ENCODE measurements at regions not wholly inside any gene's neighbourhood (a gene's known extent, or its start where the extent isn't known, plus 50 kb on each side); places are given as distances from the start of the nearest gene placed in this dataset.

DNA sequence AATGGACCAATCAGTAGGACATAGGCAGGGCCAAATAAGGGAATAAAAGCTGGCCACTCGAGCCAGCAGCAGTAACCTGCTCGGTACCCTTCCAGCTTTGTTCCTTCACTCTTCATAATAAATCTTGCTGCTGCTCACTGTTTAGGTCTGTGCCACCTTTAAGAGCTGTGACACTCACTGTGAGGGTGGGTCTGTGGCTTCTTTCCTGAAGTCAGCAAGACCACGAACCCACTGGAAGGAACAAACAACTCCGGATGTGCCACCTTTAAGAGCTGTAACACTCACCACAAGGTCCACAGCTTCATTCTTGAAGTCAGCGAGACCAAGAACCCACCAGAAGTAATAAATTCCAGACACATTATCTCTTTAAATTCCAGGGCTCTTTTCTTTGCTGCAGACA is 1922.3 kb upstream of the PCDH20 start:
- Histone ChIP-seq H3K27me3 (ENCODE audit: control insufficient read depth in 1 of 2, insufficient read depth in 2 of 2, low read length in 2 of 2) (no peaks in the 10 kb centered on the region), H3K36me3 (ENCODE audit: insufficient read depth, low read length) (no peaks in the 10 kb centered on the region), H3K4me3 (ENCODE audit: low read length) (no peak overlapping the region), H3K4me1 (ENCODE audit: insufficient read depth, low read length) (no peaks in the 10 kb centered on the region), H3K9me3 (ENCODE audit: control insufficient read depth in 1 of 2, insufficient read depth in 1 of 2, low read length in 2 of 2) (peaks cover 0 to 13% of the 10 kb centered on the region in 2 experiments), H3K27ac (ENCODE audit: low read depth in 1 of 2, low read length in 2 of 2) (no peak overlapping the region)
- H3K27ac Mint-ChIP-seq: no peak overlapping the region
- H3K36me3 Mint-ChIP-seq (ENCODE audit: low read depth): no peaks in the 10 kb centered on the region
- ChIA-PET CTCF (no interaction called here), POLR2A (no interaction called here)
- ATAC-seq (ENCODE audit: poor library complexity) (no peak), DNase-seq (no peak)
- intact Hi-C loops (cut with DNase I, micrococcal nuclease): no loop called here
- no peak overlapping the region for H3K4me3 Mint-ChIP-seq
- peaks cover 11% of the 10 kb centered on the region for H3K9me3 Mint-ChIP-seq
- TF ChIP-seq, protein P1, sequence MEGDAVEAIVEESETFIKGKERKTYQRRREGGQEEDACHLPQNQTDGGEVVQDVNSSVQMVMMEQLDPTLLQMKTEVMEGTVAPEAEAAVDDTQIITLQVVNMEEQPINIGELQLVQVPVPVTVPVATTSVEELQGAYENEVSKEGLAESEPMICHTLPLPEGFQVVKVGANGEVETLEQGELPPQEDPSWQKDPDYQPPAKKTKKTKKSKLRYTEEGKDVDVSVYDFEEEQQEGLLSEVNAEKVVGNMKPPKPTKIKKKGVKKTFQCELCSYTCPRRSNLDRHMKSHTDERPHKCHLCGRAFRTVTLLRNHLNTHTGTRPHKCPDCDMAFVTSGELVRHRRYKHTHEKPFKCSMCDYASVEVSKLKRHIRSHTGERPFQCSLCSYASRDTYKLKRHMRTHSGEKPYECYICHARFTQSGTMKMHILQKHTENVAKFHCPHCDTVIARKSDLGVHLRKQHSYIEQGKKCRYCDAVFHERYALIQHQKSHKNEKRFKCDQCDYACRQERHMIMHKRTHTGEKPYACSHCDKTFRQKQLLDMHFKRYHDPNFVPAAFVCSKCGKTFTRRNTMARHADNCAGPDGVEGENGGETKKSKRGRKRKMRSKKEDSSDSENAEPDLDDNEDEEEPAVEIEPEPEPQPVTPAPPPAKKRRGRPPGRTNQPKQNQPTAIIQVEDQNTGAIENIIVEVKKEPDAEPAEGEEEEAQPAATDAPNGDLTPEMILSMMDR (IDR thresholded peaks at IDR 0.05): no peak
- no peaks in the 10 kb centered on the region for H3K4me1 Mint-ChIP-seq (ENCODE audit: low read depth)
- no peaks in the 10 kb centered on the region for H3K27me3 Mint-ChIP-seq

DNA sequence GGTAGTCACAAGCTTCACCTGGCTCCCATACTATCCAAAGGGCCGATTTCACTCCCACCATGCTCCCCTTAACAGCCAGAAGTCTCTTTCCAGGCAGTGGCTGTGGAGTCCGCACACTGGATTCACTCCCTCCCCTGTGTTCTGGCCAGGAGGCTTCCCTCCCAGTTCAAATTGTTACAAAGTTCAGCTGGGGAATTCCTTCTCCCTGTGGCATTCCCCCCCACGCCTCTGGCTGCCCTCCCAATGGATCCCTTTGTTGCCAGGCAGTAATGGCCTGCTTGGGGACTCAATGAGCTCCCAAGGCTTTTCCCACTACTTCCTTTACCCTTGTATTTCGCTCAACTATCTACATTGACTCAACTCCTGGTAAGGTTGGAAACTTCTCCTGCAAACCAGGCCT is 1921.4 kb upstream of the PCDH20 start:
- no peak for ATAC-seq (ENCODE audit: poor library complexity)
- POLR2A ChIA-PET: no interaction called here
- intact Hi-C loops (cut with DNase I, micrococcal nuclease): no loop called here
- Histone ChIP-seq H3K36me3 (ENCODE audit: insufficient read depth, low read length) (no peaks in the 10 kb centered on the region), H3K4me3 (ENCODE audit: low read length) (no peak overlapping the region), H3K27me3 (ENCODE audit: control insufficient read depth in 1 of 2, insufficient read depth in 2 of 2, low read length in 2 of 2) (no peaks in the 10 kb centered on the region), H3K9me3 (ENCODE audit: control insufficient read depth in 1 of 2, insufficient read depth in 1 of 2, low read length in 2 of 2) (peaks cover 0 to 13% of the 10 kb centered on the region in 2 experiments), H3K4me1 (ENCODE audit: insufficient read depth, low read length) (no peaks in the 10 kb centered on the region), H3K27ac (ENCODE audit: low read depth in 1 of 2, low read length in 2 of 2) (no peak overlapping the region)
- no peaks in the 10 kb centered on the region for H3K36me3 Mint-ChIP-seq (ENCODE audit: low read depth)
- no peak overlapping the region for H3K4me3 Mint-ChIP-seq
- TF ChIP-seq, protein P1 (IDR thresholded peaks at IDR 0.05): no peak
- CTCF ChIA-PET: no interaction called here
- H3K4me1 Mint-ChIP-seq (ENCODE audit: low read depth): no peaks in the 10 kb centered on the region
- H3K27ac Mint-ChIP-seq: no peak overlapping the region
- H3K9me3 Mint-ChIP-seq: peaks cover 12% of the 10 kb centered on the region
- no peak for DNase-seq
- H3K27me3 Mint-ChIP-seq: no peaks in the 10 kb centered on the region

DNA sequence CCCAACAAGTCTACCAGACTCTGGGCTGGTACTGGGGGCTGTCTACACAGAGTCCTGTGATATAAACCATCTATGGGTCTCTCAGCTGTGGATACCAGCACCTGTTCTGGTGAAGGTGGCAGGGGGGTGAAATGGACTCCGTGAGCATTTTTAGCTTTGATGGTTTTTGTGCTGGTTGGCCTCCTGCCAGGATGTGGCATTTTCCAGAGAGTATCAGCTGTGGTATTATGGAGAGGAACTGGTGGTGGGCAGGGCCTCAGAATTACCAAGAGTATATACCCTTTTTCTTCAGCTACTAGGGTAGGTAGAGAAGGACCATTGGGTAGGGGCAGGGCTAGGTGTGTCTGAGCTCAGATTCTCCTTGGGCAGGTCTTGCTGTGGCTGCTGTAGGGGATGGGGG is 1920.9 kb upstream of the PCDH20 start:
- H3K27ac ChIP-seq (ENCODE audit: low read depth in 1 of 2, low read length in 2 of 2): no peak overlapping the region
- Mint-ChIP-seq H3K27me3 (no peaks in the 10 kb centered on the region), H3K27ac (no peak overlapping the region), H3K4me3 (no peak overlapping the region), H3K9me3 (peaks cover 12% of the 10 kb centered on the region), H3K4me1 (ENCODE audit: low read depth) (no peaks in the 10 kb centered on the region), H3K36me3 (ENCODE audit: low read depth) (no peaks in the 10 kb centered on the region)
- POLR2A ChIA-PET: no interaction called here
- H3K27me3 ChIP-seq (ENCODE audit: control insufficient read depth in 1 of 2, insufficient read depth in 2 of 2, low read length in 2 of 2): no peaks in the 10 kb centered on the region
- CTCF ChIA-PET: no interaction called here
- no peaks in the 10 kb centered on the region for H3K36me3 ChIP-seq (ENCODE audit: insufficient read depth, low read length)
- intact Hi-C loops (cut with DNase I, micrococcal nuclease): no loop called here
- TF ChIP-seq, protein P1 (IDR thresholded peaks at IDR 0.05): no peak
- peaks cover 0 to 9% of the 10 kb centered on the region in 2 experiments for H3K9me3 ChIP-seq (ENCODE audit: control insufficient read depth in 1 of 2, insufficient read depth in 1 of 2, low read length in 2 of 2)
- ATAC-seq (ENCODE audit: poor library complexity) (no peak), DNase-seq (no peak)
- no peak overlapping the region for H3K4me3 ChIP-seq (ENCODE audit: low read length)
- H3K4me1 ChIP-seq (ENCODE audit: insufficient read depth, low read length): no peaks in the 10 kb centered on the region
